GM13976 (cell line): ENCODE measurements at regions not wholly inside any gene's neighbourhood (a gene's known extent, or its start where the extent isn't known, plus 50 kb on each side); places are given as distances from the start of the nearest gene placed in this dataset.

ENCODE experiments used
- DNase-seq: peaks from one replicate; pipeline ENCODE4 v3.0.0; 2012; ENCODE audit warnings: low spot score
- CTCF ChIP-seq: IDR thresholded peaks from 2 replicates; pipeline ENCODE4 v1.5.1; 2012; ENCODE audit warnings: borderline replicate concordance, mild to moderate bottlenecking; ENCODE audit not compliant: insufficient read depth; ENCODE audit errors: extremely low read depth, missing control alignments, control extremely low read depth
- in situ Hi-C: fragments of 300-500 bp; cut with MboI; formaldehyde crosslinking; loops from one replicate; pipeline ENCODE4 v1.12.0; 2022; ENCODE audit warnings: low sequenced_read_pairs, mixed read lengths, inconsistent platforms; ENCODE audit not compliant: unreplicated experiment

GRCh38 chr5:3709068-3709716 is 113.6 kb downstream of the IRX1 start:
- DNase-seq = no peak

GRCh38 chr5:3709717-3710348 is 114.2 kb downstream of the IRX1 start:
- in situ Hi-C loops = no loop called here
- no peak for TF ChIP-seq CTCF
- DNase-seq = no peak

More at GRCh38 chr5:3709068-3709716, 113.6 kb downstream of the IRX1 start:
- in situ Hi-C loops = no loop called here
- TF ChIP-seq CTCF = no peak

DNA sequence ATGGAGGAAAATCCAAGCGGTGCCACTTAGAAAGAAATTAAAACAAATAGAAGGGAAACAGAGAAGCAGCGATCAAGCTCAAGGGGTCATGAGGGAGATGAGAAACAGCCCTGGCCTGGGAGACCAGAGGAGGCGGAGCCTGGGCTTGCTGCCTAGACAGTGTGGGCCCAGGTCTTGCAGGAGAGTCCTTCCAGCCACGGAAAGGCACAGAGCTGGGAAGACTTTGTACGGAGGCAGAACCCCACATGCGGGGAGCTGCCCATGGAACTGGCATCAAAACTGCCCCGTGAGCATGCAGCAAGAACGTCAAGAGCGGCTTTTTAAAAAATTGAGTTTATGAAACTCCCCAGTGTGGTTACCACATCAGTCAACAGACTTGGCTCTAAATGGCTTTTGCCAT is 119.4 kb downstream of the IRX1 start:
- DNase-seq = no peak
- TF ChIP-seq CTCF = no peak
- in situ Hi-C loops = no loop called here

- in situ Hi-C loops = no loop called here
- DNase-seq = no peak
- TF ChIP-seq CTCF = no peak
These were observed 134.0 kb downstream of the IRX1 start for GRCh38 chr5:3729631-3730030.

GRCh38 chr5:3734632-3735031 is 139.0 kb downstream of the IRX1 start:
- no peak for DNase-seq
- no peak for TF ChIP-seq CTCF
- in situ Hi-C loops = no loop called here

DNA sequence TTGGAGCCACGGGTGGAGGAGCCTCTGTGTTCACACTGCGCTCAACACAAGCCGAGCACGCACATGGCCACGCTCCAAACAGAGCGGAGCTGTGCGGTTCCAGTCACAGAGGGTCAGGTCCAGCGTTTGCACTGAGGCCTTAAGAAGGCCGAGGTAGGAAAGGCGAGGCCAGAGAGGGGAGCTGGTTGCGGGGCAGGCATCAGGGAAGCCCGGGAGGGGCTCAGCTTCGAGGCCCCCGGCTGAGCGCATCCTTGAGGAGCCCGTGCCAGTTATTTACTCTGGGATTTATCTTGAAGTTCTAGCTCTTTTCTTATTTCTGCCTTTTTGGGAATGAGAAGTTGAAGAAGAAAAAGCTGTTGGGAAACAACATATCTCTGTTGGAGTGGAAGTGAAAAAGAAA is 140.8 kb downstream of the IRX1 start:
- in situ Hi-C loops = no loop called here
- DNase-seq = no peak
- TF ChIP-seq CTCF = no peak
